IgD-negative memory B cell (primary cell): ENCODE measurements at regions not wholly inside any gene's neighbourhood (a gene's known extent, or its start where the extent isn't known, plus 50 kb on each side); places are given as distances from the start of the nearest gene placed in this dataset.

Experiments
- H3K27ac Mint-ChIP-seq, 3 donors: one replicate each; pipeline ENCODE4 v1.8.0; 2020 to 2022; ENCODE audit warnings: mild to moderate bottlenecking in 3 of 3, mixed read lengths in 3 of 3, moderate library complexity in 1 of 3
- H3K27me3 Mint-ChIP-seq: one replicate; pipeline ENCODE4 v1.8.0; 2021; ENCODE audit warnings: mixed read lengths
- H3K36me3 Mint-ChIP-seq: one replicate; pipeline ENCODE4 v1.8.0; 2020; ENCODE audit warnings: mild to moderate bottlenecking, mixed read lengths
- H3K4me1 Mint-ChIP-seq, 3 donors: one replicate each; pipeline ENCODE4 v1.8.0; 2020 to 2022; ENCODE audit warnings: mixed read lengths in 3 of 3, mild to moderate bottlenecking in 1 of 3
- H3K4me3 Mint-ChIP-seq, 4 donors: one replicate each; pipeline ENCODE4 v1.8.0; 2020 to 2022; ENCODE audit warnings: mild to moderate bottlenecking in 4 of 4, mixed read lengths in 4 of 4, moderate library complexity in 3 of 4
- H3K9me3 Mint-ChIP-seq, 3 donors: one replicate each; pipeline ENCODE4 v1.8.0; 2020 to 2021; ENCODE audit warnings: mixed read lengths in 3 of 3, mild to moderate bottlenecking in 1 of 3

- peaks cover 56 to 66% (median 61%) of the 10 kb centered on the region in 3 donors for H3K4me1 Mint-ChIP-seq
- peak overlapping the region in 2 of 4 donors; percentile 2 to 55 for H3K4me3 Mint-ChIP-seq
- H3K27ac Mint-ChIP-seq: peak overlapping the region; percentile 49 to 90 (median 87)
- H3K27me3 Mint-ChIP-seq: peaks cover 2% of the 10 kb centered on the region
- H3K9me3 Mint-ChIP-seq: no peaks in the 10 kb centered on the region
- H3K36me3 Mint-ChIP-seq: peaks cover 1% of the 10 kb centered on the region
Observed at GRCh38 chr6:87923389-87924050, 124.1 kb upstream of the SPACA1 start.

- H3K4me3 Mint-ChIP-seq: peak overlapping the region; percentile 2 to 53 (median 14)
- peaks cover 2% of the 10 kb centered on the region for H3K27me3 Mint-ChIP-seq
- H3K36me3 Mint-ChIP-seq: peaks cover 1% of the 10 kb centered on the region
- no peaks in the 10 kb centered on the region for H3K9me3 Mint-ChIP-seq
- H3K27ac Mint-ChIP-seq: peak overlapping the region; percentile 49 to 90 (median 87)
- H3K4me1 Mint-ChIP-seq: peaks cover 57 to 67% (median 61%) of the 10 kb centered on the region in 3 donors
Observed at GRCh38 chr6:87922947-87923330, 124.7 kb upstream of the SPACA1 start.

- H3K9me3 Mint-ChIP-seq: no peaks in the 10 kb centered on the region
- peaks cover 1% of the 10 kb centered on the region for H3K36me3 Mint-ChIP-seq
- peak overlapping the region in 3 of 4 donors; percentile 5 to 65 (median 53) for H3K4me3 Mint-ChIP-seq
- peaks cover 57 to 67% (median 61%) of the 10 kb centered on the region in 3 donors for H3K4me1 Mint-ChIP-seq
- H3K27me3 Mint-ChIP-seq: peaks cover 2% of the 10 kb centered on the region
- peak overlapping the region; percentile 36 to 90 (median 49) for H3K27ac Mint-ChIP-seq
Observed at GRCh38 chr6:87922196-87922946, 125.3 kb upstream of the SPACA1 start.

GRCh38 chr6:87921034-87921433 is 126.6 kb upstream of the SPACA1 start:
- Mint-ChIP-seq H3K27ac (peak overlapping the region in 1 of 3 donors; percentile 90), H3K4me1 (peaks cover 55 to 65% (median 56%) of the 10 kb centered on the region in 3 donors), H3K27me3 (peaks cover 2% of the 10 kb centered on the region), H3K9me3 (no peaks in the 10 kb centered on the region), H3K4me3 (peak overlapping the region in 2 of 4 donors; percentile 13 to 70), H3K36me3 (peaks cover 1% of the 10 kb centered on the region)

GRCh38 chr6:87920245-87920644 is 127.4 kb upstream of the SPACA1 start:
- no peaks in the 10 kb centered on the region for H3K27me3 Mint-ChIP-seq
- no peak overlapping the region for H3K27ac Mint-ChIP-seq
- peaks cover 47 to 57% (median 48%) of the 10 kb centered on the region in 3 donors for H3K4me1 Mint-ChIP-seq
- H3K36me3 Mint-ChIP-seq: peaks cover 1% of the 10 kb centered on the region
- no peaks in the 10 kb centered on the region for H3K9me3 Mint-ChIP-seq
- H3K4me3 Mint-ChIP-seq: peak overlapping the region in 2 of 4 donors; percentile 4 to 9

- Mint-ChIP-seq H3K9me3 (no peaks in the 10 kb centered on the region), H3K4me3 (peak overlapping the region in 1 of 4 donors; percentile 60), H3K36me3 (peaks cover 1% of the 10 kb centered on the region), H3K27me3 (no peaks in the 10 kb centered on the region), H3K27ac (no peak overlapping the region), H3K4me1 (peaks cover 38 to 49% (median 40%) of the 10 kb centered on the region in 3 donors)
Observed at GRCh38 chr6:87919416-87919815, 128.2 kb upstream of the SPACA1 start.

GRCh38 chr6:87919001-87919400 is 128.6 kb upstream of the SPACA1 start:
- H3K4me1 Mint-ChIP-seq: peaks cover 36 to 49% (median 37%) of the 10 kb centered on the region in 3 donors
- no peak overlapping the region for H3K4me3 Mint-ChIP-seq
- H3K9me3 Mint-ChIP-seq: no peaks in the 10 kb centered on the region
- H3K36me3 Mint-ChIP-seq: peaks cover 1% of the 10 kb centered on the region
- H3K27me3 Mint-ChIP-seq: no peaks in the 10 kb centered on the region
- H3K27ac Mint-ChIP-seq: no peak overlapping the region

- peaks cover 33 to 47% (median 33%) of the 10 kb centered on the region in 3 donors for H3K4me1 Mint-ChIP-seq
- no peaks in the 10 kb centered on the region for H3K9me3 Mint-ChIP-seq
- H3K27me3 Mint-ChIP-seq: no peaks in the 10 kb centered on the region
- peaks cover 1% of the 10 kb centered on the region for H3K36me3 Mint-ChIP-seq
- H3K27ac Mint-ChIP-seq: no peak overlapping the region
- H3K4me3 Mint-ChIP-seq: no peak overlapping the region
Observed at GRCh38 chr6:87918461-87918941, 129.1 kb upstream of the SPACA1 start.

GRCh38 chr6:87917886-87918285 is 129.8 kb upstream of the SPACA1 start:
- no peaks in the 10 kb centered on the region for H3K27me3 Mint-ChIP-seq
- H3K4me3 Mint-ChIP-seq: no peak overlapping the region
- H3K4me1 Mint-ChIP-seq: peaks cover 27 to 41% (median 27%) of the 10 kb centered on the region in 3 donors
- no peaks in the 10 kb centered on the region for H3K9me3 Mint-ChIP-seq
- peaks cover 1% of the 10 kb centered on the region for H3K36me3 Mint-ChIP-seq
- H3K27ac Mint-ChIP-seq: no peak overlapping the region

GRCh38 chr6:87916446-87916845 is 131.2 kb upstream of the SPACA1 start:
- Mint-ChIP-seq H3K27me3 (no peaks in the 10 kb centered on the region), H3K4me1 (peaks cover 14 to 31% (median 15%) of the 10 kb centered on the region in 3 donors), H3K4me3 (no peak overlapping the region), H3K9me3 (no peaks in the 10 kb centered on the region), H3K27ac (no peak overlapping the region), H3K36me3 (peaks cover 1% of the 10 kb centered on the region)

- Mint-ChIP-seq H3K27ac (no peak overlapping the region), H3K4me3 (no peak overlapping the region), H3K4me1 (peaks cover 4 to 22% (median 4%) of the 10 kb centered on the region in 3 donors), H3K9me3 (peaks cover 0 to 4% (median 0%) of the 10 kb centered on the region in 3 donors), H3K36me3 (peaks cover 1% of the 10 kb centered on the region), H3K27me3 (peaks cover 7% of the 10 kb centered on the region)
Observed at GRCh38 chr6:87914637-87915395, 132.8 kb upstream of the SPACA1 start.

- peaks cover 4 to 16% (median 4%) of the 10 kb centered on the region in 3 donors for H3K4me1 Mint-ChIP-seq
- peaks cover 7% of the 10 kb centered on the region for H3K27me3 Mint-ChIP-seq
- H3K27ac Mint-ChIP-seq: no peak overlapping the region
- H3K4me3 Mint-ChIP-seq: no peak overlapping the region
- H3K36me3 Mint-ChIP-seq: peaks cover under 1% of the 10 kb centered on the region
- H3K9me3 Mint-ChIP-seq: peaks cover 0 to 4% (median 0%) of the 10 kb centered on the region in 3 donors
Observed at GRCh38 chr6:87913974-87914373, 133.7 kb upstream of the SPACA1 start.

GRCh38 chr6:87912102-87912501 is 135.5 kb upstream of the SPACA1 start:
- Mint-ChIP-seq H3K27me3 (peaks cover 9% of the 10 kb centered on the region), H3K9me3 (peaks cover 0 to 4% (median 0%) of the 10 kb centered on the region in 3 donors), H3K27ac (no peak overlapping the region), H3K36me3 (no peaks in the 10 kb centered on the region), H3K4me3 (no peak overlapping the region), H3K4me1 (peaks cover 0 to 4% (median 0%) of the 10 kb centered on the region in 3 donors)

GRCh38 chr6:87909849-87910248 is 137.8 kb upstream of the SPACA1 start:
- Mint-ChIP-seq H3K4me1 (peaks cover 4 to 10% (median 4%) of the 10 kb centered on the region in 3 donors), H3K27ac (no peak overlapping the region), H3K9me3 (peaks cover 0 to 4% (median 0%) of the 10 kb centered on the region in 3 donors), H3K36me3 (peaks cover 4% of the 10 kb centered on the region), H3K4me3 (no peak overlapping the region), H3K27me3 (peaks cover 9% of the 10 kb centered on the region)
